DMS153 treated with DMSO at 0.1 percent for 48 hours (cell line): ENCODE measurements at regions not wholly inside any gene's neighbourhood (a gene's known extent, or its start where the extent isn't known, plus 50 kb on each side); places are given as distances from the start of the nearest gene placed in this dataset.
A peak's percentile ranks its signal among the peaks of the same experiment; 100 is the strongest.

ENCODE experiments used
- DNase-seq: peaks from one replicate; lab custom pipeline; 2025; ENCODE audit not compliant: unreplicated experiment; lab: John Stamatoyannopoulos, UW

DNA sequence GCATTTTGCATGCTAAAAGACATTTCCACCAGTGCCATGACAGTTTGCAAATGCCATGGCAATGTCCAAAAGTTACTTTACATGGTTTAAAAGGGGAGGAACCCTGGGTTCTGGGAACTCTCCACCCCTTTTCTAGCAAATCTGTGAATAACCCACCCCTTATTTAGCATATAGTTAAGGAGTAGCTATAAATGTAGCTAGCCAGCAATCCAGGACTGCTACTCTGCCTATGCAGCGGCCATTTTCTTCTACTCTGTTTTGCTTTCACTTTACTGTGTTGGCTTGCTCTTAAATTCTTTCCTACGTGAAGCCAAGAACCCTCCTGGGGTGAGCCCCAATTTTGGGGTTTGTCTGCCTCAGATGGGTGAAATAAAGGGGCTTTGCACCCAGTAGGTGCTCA lies 141.0 kb downstream of the PTPN11 start:
- no peak for DNase-seq

DNA sequence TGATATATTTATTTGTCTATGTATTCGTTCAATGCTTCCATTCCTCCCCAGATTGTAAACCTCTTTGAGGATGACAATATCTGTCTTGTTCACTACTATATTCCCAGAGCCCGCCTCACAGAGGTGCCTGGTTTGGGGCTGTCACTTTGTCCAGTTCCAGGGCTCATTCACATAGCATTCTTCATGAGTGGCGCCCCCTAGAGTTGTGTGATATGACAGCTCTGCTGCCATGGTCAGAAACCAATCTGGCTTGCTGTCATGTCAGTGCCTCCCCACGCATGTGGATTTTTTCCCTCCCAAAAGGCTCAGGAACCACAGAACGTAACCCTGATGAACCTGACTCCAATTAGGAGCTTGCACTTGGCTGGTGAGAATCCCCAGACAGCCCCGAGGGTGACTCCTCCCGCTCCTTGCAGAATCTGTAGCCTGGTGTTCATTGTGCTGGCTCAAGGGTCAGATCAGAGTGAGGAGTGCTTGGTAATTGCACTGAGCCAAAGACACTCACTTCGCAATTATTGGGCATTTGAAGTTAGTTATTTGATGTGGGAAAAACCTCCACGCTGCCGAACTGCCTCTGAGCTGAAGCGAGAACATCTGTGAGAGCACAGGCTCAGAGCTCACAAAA lies 145.5 kb downstream of the PTPN11 start:
- no peak for DNase-seq

- DNase-seq = no peak
Measured at GRCh38 chr12:112568641-112569040, 149.9 kb downstream of the PTPN11 start.

GRCh38 chr12:112570096-112570495 lies 151.3 kb downstream of the PTPN11 start:
- DNase-seq = no peak

DNA sequence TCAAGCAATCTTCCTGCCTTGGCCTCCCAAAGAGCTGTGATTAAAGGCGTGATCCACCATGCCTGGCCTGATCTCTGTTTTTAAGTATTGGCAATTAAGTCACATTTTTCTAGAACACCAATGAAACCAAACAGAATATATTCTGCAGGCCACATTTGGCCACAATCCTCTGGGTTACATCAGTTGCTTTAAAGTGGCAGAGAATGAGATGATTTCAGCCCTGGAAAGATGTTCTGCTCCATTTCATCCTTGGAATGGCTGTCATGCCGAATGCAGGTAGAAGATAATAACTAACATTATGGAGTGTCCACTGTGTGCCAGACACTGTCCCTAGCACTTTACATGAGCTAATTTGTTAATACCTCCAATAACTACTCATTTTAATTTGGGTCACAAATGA lies 154.4 kb downstream of the PTPN11 start:
- no peak for DNase-seq

GRCh38 chr12:112574896-112575558 lies 156.3 kb downstream of the PTPN11 start:
- no peak for DNase-seq

- DNase-seq = no peak
Measured at GRCh38 chr12:112575559-112576067, 156.9 kb downstream of the PTPN11 start.

DNA sequence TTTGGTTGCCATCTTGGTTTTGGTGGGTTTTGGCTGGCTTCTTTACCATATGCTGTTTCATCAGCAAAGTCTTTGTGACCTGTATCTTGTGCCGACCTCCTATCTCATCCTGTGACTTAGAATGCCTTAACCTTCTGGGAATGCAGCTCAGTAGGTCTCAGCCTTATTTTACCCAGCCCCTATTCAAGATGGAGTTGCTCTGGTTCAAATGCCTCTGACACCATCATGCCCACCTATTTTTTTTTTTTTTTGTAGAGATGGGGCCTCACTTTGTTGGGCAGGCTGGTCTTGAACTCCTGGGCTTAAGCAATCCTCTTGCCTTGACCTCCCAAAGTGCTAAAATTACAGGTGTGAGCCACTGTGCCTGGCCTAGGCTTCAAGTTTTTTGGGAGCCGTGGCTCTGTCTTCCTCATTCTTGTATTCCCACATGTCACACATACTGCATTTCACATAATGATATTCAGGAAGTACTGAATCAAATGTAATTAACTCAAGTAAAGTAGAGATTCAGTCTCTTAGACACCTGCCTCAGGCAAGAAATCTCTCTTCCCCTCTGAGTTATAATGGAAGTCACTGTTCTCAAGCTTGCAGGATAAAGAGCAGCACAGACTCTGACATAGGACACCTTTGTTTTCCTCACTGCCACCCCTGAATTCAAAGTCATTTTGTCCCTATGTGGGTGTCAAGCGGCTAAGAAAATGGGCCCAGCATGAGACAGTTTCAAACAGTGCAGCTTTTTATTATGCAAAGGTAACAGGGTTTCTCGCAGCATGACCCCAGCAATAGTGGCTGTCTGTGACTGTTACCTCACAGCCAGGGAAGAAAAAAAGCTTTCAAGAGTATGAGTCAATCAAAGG lies 159.0 kb downstream of the PTPN11 start:
- no peak for DNase-seq

DNA sequence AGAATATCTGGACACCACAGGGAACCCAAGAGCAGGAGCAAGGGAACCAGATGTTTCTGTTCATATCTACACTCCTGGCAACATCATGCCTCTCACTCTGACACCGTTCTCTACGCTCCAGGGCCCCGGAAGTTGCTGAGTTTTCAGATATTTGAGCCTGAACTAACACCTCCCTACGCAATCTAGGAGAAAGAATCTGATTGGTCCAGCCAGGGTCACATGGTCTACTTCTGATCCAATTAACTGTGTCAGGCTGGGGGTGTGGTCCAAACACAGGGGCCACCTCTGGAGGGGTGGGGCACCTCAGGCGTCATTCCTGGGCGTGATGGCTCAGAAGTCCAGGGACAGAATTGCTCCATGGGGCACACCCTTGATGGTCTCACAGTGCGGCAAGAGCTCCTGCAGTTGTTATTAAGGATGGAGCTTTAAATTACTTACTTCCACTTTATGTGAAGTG lies 165.5 kb downstream of the PTPN11 start:
- peak; percentile 12 for DNase-seq

GRCh38 chr12:112586148-112586783 lies 167.5 kb downstream of the PTPN11 start:
- DNase-seq = no peak

GRCh38 chr12:112589275-112589674 lies 170.5 kb downstream of the PTPN11 start:
- DNase-seq = no peak

- no peak for DNase-seq
Measured at GRCh38 chr12:112590281-112590680, 171.5 kb downstream of the PTPN11 start.

DNA sequence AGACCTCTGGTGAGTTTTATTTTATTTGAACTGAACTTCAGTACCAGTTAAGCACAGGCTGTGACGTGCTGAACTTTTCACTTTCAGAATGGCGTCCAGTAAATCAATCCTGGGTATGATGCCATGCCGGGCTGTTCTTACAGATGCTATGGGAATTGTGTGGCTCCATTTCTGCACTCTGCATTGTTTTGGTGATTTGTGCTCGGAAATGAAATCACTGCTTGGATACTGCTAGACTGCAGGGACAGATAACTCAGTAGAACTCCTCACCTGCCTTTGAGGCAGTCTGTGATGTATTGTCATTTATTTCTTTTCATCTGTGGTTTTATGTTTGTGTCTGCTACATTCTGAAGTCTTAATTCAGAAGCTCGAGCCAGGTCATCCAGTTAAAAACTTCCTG lies 172.7 kb downstream of the PTPN11 start:
- DNase-seq = no peak

DNA sequence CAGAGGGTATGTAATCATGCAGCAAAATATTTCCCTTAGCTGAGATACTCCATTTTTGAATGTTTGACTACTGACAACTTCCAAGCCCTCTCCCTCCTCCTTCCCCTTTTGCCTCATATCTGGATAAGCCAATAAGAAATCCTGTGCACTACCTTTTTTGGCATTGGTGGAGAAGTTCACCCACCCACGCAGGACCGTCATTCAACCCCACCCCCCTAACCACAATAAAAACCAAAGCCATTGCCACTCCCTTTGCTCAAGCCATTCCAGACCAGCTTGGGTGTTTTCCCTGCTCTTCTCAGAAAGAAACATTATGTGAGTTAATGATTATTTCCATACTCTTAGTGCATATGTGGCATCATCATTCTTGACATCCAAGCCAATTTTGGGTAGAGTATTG lies 176.7 kb downstream of the PTPN11 start:
- no peak for DNase-seq

DNA sequence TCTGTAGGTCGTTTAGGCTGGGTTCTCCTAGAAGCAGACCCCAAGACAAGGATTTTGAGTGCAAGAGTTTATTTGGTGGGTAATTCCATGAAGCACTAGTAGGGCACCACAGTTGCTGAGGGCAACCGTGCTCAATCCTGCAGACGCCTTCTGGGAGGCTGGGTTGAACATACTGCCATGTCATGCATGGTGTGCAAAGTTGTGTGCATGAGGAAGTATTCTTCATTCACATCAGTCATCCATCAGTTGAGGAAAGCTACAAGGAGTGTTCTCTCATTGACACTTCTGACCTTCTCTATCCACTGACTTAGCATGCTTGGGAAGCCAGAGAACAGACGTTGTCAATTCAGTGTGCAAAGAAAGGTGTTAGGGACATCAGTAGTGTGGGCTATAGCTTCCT lies 179.2 kb downstream of the PTPN11 start:
- no peak for DNase-seq

GRCh38 chr12:112598626-112599025 lies 179.9 kb downstream of the PTPN11 start:
- DNase-seq = no peak

DNA sequence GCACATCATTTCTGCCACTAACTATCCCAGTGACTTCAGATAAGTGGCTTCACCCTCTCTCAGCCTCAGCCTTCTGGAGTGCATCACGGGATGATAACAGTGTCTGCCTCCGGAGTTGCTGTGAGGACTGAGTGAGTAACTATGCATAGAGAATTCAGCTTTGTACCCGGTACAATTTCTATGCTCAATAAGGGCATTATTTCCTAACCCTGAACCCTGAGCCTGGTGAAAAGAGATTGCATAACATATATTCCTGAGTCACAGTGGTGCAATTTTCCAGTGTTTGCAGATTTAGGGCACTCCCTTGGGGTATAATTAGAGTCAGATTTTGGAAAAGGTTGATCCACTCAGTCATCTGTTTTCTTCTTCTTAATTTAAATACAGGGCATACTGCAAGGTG lies 181.1 kb downstream of the PTPN11 start:
- DNase-seq = no peak

GRCh38 chr12:112602150-112602549 lies 183.4 kb downstream of the PTPN11 start:
- DNase-seq = no peak

GRCh38 chr12:112606611-112607365 lies 184.8 kb upstream of the RPH3A start:
- DNase-seq = no peak

DNA sequence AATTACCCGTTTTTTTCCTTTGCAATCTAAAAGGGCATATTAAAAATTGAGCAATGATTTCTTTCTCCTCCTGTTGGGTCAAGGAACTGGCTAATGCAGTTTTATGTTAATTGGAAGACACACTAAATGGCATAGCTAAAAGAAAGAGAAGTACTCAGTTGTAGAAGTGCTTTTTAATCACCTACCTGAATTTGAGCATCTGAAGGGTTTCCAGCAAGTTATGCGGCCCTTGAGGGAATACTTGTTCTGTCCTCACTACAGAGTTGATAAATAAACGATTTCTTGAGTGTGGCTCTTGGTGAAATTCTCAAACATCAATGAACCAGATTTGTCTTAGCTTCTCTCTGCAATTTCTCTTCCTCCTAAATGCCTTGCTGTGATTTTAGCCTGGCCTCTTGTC lies 184.1 kb upstream of the RPH3A start:
- no peak for DNase-seq

- no peak for DNase-seq
Measured at GRCh38 chr12:112611908-112612307, 179.6 kb upstream of the RPH3A start.
